Epithelial cell of esophagus (primary cell): ENCODE measurements at regions not wholly inside any gene's neighbourhood (a gene's known extent, or its start where the extent isn't known, plus 50 kb on each side); places are given as distances from the start of the nearest gene placed in this dataset.

Source experiments
- DNase-seq: peaks from one replicate; pipeline ENCODE4 v3.0.0; 2010; ENCODE audit warnings: low read depth
- H3K4me3 ChIP-seq: 2 replicates; pipeline ENCODE4 v1.5.1; 2011; ENCODE audit warnings: mild to moderate bottlenecking, low read length, control low read depth
- TF ChIP-seq, protein P1 (sequence below): IDR thresholded peaks from 2 replicates; pipeline ENCODE4 v1.5.1; 2011; ENCODE audit warnings: low read depth, mild to moderate bottlenecking, low read length, control low read depth, inconsistent platforms; ENCODE audit not compliant: insufficient read depth; ENCODE audit errors: missing control alignments

GRCh38 chr5:87051502-87052113 lies 216.1 kb upstream of the RASA1 start:
- TF ChIP-seq, protein P1, sequence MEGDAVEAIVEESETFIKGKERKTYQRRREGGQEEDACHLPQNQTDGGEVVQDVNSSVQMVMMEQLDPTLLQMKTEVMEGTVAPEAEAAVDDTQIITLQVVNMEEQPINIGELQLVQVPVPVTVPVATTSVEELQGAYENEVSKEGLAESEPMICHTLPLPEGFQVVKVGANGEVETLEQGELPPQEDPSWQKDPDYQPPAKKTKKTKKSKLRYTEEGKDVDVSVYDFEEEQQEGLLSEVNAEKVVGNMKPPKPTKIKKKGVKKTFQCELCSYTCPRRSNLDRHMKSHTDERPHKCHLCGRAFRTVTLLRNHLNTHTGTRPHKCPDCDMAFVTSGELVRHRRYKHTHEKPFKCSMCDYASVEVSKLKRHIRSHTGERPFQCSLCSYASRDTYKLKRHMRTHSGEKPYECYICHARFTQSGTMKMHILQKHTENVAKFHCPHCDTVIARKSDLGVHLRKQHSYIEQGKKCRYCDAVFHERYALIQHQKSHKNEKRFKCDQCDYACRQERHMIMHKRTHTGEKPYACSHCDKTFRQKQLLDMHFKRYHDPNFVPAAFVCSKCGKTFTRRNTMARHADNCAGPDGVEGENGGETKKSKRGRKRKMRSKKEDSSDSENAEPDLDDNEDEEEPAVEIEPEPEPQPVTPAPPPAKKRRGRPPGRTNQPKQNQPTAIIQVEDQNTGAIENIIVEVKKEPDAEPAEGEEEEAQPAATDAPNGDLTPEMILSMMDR: no peak
- no peak for DNase-seq
- H3K4me3 ChIP-seq: no peak overlapping the region

- TF ChIP-seq, protein P1: no peak
- H3K4me3 ChIP-seq: no peak overlapping the region
- DNase-seq: no peak
Measured at GRCh38 chr5:87053146-87053545, 214.5 kb upstream of the RASA1 start.

DNA sequence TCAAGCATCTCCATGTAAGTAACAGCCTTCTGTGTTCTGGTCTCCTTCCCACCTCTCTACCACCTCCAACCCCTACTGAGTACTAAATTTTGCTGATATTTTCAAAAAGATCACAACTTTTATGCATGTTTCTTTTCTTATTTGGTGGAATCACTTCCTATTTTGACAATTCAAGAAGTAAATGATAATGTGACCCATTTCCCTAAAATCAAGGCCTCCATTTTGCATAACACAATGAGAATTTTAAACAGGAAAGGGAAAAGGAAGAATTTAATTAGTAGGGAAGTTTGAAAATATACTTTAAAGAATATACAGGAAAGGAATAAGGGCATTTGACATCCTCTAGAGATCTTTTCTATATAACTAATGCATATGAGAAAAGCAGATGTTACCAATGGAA lies 212.9 kb upstream of the RASA1 start:
- TF ChIP-seq, protein P1: no peak
- no peak overlapping the region for H3K4me3 ChIP-seq
- DNase-seq: no peak

- no peak for DNase-seq
- TF ChIP-seq, protein P1: no peak
- H3K4me3 ChIP-seq: no peak overlapping the region
Measured at GRCh38 chr5:87061046-87061445, 206.6 kb upstream of the RASA1 start.

- TF ChIP-seq, protein P1: no peak
- no peak overlapping the region for H3K4me3 ChIP-seq
- no peak for DNase-seq
Measured at GRCh38 chr5:87069311-87069710, 198.4 kb upstream of the RASA1 start.

DNA sequence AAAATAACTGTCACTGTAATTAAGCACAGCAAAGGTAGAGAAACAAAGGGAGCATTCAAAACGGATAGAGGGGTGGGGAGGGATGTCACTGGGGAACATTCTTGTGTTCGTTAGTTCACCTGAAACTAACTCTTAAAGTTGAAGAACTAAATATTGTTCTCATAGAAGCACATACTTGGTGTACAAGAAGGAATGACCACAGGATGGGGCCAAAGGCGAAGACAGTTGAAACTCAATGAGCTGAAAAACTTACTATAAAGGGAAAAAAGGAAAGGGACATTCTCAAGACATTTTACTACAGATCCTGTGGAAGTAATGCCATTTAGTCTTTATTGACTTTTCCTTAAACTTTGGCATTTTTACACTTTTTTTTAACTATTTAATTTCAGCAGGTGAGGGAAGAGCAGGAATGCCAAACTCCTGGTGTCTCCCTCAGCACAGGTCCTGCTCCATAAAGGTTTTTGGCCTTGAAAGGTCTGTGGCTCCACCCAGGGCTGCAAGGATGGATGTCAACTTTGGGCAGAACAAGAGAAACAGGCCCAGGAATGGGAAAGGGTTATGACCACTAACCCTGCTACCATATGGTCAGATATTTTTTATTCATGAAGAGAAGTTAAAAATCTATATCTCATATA lies 197.6 kb upstream of the RASA1 start:
- peak; percentile 68 for DNase-seq
- no peak overlapping the region for H3K4me3 ChIP-seq
- TF ChIP-seq, protein P1: peak; percentile 65

DNA sequence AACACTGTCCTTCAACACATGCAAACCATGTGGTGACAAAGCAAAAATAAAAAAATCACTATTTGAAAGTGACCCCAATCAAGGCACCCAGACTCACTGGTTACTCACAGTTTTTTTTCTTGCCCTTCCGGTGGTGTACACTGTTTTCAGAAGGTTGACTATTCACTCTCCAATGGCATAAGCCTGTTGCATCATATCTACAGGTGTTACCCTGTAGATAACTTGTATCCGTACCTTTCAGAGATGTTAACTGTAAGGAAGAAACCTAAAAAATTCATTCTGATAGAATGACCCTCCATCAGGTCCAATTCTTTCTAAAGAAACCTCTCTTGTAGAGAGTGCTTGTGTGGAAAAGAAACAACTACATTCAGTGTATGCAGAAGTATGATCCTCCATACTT lies 193.6 kb upstream of the RASA1 start:
- TF ChIP-seq, protein P1: no peak
- DNase-seq: no peak
- no peak overlapping the region for H3K4me3 ChIP-seq
